ENCODE measurements at regions not wholly inside any gene's neighbourhood (a gene's known extent, or its start where the extent isn't known, plus 50 kb on each side); places are given as distances from the start of the nearest gene placed in this dataset.
A peak's percentile ranks its signal among the peaks of the same experiment; 100 is the strongest.

DNA sequence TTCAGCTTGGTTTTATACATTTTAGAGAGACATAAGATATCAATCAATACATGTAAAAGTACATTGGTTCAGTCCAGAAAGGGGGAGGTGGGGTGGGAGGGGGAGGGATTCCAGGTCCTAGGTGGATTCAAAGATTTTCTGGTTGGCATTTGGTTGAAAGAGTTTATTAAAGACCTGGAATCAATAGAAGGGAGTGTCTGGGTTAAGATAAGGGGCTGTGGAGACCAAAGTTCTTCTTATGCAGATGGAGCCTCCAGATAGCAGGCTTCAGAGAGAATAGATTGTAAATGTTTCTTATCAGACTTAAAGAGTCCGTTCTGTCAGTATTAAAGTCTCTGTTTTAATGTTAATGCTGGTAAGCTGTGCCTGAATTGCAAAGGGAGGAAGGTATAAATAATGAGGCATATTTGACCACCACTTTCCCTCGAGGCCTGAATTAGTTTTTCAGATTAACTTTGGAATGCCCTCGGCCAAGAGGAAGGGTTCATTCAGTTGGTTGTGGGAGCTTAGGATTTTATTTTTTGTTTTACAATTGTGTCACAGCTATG is 169.9 kb downstream of the AASDH start:
- ChIA-PET CTCF (ENCODE audit: low intra/inter-chr PET ratio, low total read pairs) (no interaction called here), POLR2A (no interaction called here)
- no peaks in the 10 kb centered on the region for H3K36me3 ChIP-seq (replicated peaks in 1 of 2; ENCODE audit: control insufficient read depth in 1 of 2, insufficient read depth in 2 of 2, low read length in 2 of 2)
- DNase-seq (ENCODE audit: low spot score) (peak; percentile 42), ATAC-seq (peak; percentile 21; the same call in 2 of the 3 replicates), FAIRE-seq (no peak)
- no peaks in the 10 kb centered on the region for H3K9me3 ChIP-seq (ENCODE audit: low read length)
- 23% methylated on average over 3 of the region's 3 CpGs for WGBS (ENCODE audit: low lambda C conversion rate)
- H3K9ac ChIP-seq (ENCODE audit: insufficient read depth, low read depth, low read length): no peak overlapping the region
- no peaks in the 10 kb centered on the region for H3K79me2 ChIP-seq (ENCODE audit: insufficient read depth, low read length)
- intact Hi-C loops (cut with micrococcal nuclease; ENCODE audit: unreplicated experiment) (no loop called here), in situ Hi-C loops (cut with HindIII; ENCODE audit: extremely low pct_ligation_motif_present, low pct_unique_long_range_greater_than_20kb) (no loop called here)
- no peak overlapping the region for H2AFZ ChIP-seq (ENCODE audit: low read length)
- H3K4me3 ChIP-seq (replicated peaks in 1 of 3; ENCODE audit: insufficient read depth in 1 of 3, low read depth in 2 of 3, low read length in 3 of 3): no peak overlapping the region
- no TSS peak for BruUV-seq (replicated peaks)
- H3K4me2 ChIP-seq (ENCODE audit: low read depth, low read length): peak overlapping the region; percentile 33; the same call in 1 of the 2 replicates
- H3K27ac ChIP-seq (ENCODE audit: extremely low read length, insufficient read depth, low read length): peak overlapping the region; percentile 9
- H4K20me1 ChIP-seq (ENCODE audit: insufficient read depth, low read length): no peaks in the 10 kb centered on the region
- peaks cover 52% of the 10 kb centered on the region for H3K4me1 ChIP-seq (ENCODE audit: insufficient read depth, low read length)
- no peaks in the 10 kb centered on the region for H3K27me3 ChIP-seq (ENCODE audit: control insufficient read depth in 1 of 2, insufficient read depth in 2 of 2, low read length in 2 of 2)
- TF ChIP-seq ZNF260 (CRISPR knock-in tag; IDR thresholded peaks at IDR 0.05; ENCODE audit: borderline replicate concordance, low read depth) (no peak), EP300 (IDR thresholded peaks at IDR 0.05; ENCODE audit: low read depth in 2 of 2, low read length in 2 of 2) (peak in 1 of 2 experiments; percentile 22; a peak in 1 of 4 replicates), EP300 (CRISPR knock-in tag; IDR thresholded peaks at IDR 0.05; ENCODE audit: borderline replicate concordance) (no peak), ZFP37 (CRISPR knock-in tag; IDR thresholded peaks at IDR 0.05; ENCODE audit: borderline replicate concordance) (no peak), HNRNPL (IDR thresholded peaks at IDR 0.05; ENCODE audit: low read depth, low read length) (no peak), ZNF788 (CRISPR knock-in tag; IDR thresholded peaks at IDR 0.05; ENCODE audit: borderline replicate concordance) (no peak), ZNF749 (CRISPR knock-in tag; IDR thresholded peaks at IDR 0.05; ENCODE audit: borderline replicate concordance) (no peak), SOX6 (IDR thresholded peaks at IDR 0.05) (no peak), SOX6 (CRISPR knock-in tag; IDR thresholded peaks at IDR 0.05) (0 out of 2 replicates have a peak, but pooled peaks have one; percentile 24), ONECUT2 (CRISPR knock-in tag; IDR thresholded peaks at IDR 0.05) (peak; percentile 87), HOXA3 (CRISPR knock-in tag; IDR thresholded peaks at IDR 0.05) (no peak), TBP (CRISPR knock-in tag; IDR thresholded peaks at IDR 0.05) (no peak)
- TF ChIP-seq, protein P1, sequence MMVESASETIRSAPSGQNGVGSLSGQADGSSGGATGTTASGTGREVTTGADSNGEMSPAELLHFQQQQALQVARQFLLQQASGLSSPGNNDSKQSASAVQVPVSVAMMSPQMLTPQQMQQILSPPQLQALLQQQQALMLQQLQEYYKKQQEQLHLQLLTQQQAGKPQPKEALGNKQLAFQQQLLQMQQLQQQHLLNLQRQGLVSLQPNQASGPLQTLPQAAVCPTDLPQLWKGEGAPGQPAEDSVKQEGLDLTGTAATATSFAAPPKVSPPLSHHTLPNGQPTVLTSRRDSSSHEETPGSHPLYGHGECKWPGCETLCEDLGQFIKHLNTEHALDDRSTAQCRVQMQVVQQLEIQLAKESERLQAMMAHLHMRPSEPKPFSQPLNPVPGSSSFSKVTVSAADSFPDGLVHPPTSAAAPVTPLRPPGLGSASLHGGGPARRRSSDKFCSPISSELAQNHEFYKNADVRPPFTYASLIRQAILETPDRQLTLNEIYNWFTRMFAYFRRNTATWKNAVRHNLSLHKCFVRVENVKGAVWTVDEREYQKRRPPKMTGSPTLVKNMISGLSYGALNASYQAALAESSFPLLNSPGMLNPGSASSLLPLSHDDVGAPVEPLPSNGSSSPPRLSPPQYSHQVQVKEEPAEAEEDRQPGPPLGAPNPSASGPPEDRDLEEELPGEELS (CRISPR knock-in tag; IDR thresholded peaks at IDR 0.05): 0 out of 2 replicates have a peak, but pooled peaks have one; percentile 27
- TF ChIP-seq, protein P2, sequence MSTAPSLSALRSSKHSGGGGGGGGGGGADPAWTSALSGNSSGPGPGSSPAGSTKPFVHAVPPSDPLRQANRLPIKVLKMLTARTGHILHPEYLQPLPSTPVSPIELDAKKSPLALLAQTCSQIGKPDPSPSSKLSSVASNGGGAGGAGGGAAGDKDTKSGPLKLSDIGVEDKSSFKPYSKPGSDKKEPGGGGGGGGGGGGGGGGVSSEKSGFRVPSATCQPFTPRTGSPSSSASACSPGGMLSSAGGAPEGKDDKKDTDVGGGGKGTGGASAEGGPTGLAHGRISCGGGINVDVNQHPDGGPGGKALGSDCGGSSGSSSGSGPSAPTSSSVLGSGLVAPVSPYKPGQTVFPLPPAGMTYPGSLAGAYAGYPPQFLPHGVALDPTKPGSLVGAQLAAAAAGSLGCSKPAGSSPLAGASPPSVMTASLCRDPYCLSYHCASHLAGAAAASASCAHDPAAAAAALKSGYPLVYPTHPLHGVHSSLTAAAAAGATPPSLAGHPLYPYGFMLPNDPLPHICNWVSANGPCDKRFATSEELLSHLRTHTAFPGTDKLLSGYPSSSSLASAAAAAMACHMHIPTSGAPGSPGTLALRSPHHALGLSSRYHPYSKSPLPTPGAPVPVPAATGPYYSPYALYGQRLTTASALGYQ (CRISPR knock-in tag; IDR thresholded peaks at IDR 0.05): no peak
- TF ChIP-seq, protein P3, sequence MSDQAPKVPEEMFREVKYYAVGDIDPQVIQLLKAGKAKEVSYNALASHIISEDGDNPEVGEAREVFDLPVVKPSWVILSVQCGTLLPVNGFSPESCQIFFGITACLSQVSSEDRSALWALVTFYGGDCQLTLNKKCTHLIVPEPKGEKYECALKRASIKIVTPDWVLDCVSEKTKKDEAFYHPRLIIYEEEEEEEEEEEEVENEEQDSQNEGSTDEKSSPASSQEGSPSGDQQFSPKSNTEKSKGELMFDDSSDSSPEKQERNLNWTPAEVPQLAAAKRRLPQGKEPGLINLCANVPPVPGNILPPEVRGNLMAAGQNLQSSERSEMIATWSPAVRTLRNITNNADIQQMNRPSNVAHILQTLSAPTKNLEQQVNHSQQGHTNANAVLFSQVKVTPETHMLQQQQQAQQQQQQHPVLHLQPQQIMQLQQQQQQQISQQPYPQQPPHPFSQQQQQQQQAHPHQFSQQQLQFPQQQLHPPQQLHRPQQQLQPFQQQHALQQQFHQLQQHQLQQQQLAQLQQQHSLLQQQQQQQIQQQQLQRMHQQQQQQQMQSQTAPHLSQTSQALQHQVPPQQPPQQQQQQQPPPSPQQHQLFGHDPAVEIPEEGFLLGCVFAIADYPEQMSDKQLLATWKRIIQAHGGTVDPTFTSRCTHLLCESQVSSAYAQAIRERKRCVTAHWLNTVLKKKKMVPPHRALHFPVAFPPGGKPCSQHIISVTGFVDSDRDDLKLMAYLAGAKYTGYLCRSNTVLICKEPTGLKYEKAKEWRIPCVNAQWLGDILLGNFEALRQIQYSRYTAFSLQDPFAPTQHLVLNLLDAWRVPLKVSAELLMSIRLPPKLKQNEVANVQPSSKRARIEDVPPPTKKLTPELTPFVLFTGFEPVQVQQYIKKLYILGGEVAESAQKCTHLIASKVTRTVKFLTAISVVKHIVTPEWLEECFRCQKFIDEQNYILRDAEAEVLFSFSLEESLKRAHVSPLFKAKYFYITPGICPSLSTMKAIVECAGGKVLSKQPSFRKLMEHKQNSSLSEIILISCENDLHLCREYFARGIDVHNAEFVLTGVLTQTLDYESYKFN (CRISPR knock-in tag; conservative IDR thresholded peaks at IDR 0.05): peak; percentile 55; the same call in 1 of the 2 replicates
- TF ChIP-seq, protein P4, sequence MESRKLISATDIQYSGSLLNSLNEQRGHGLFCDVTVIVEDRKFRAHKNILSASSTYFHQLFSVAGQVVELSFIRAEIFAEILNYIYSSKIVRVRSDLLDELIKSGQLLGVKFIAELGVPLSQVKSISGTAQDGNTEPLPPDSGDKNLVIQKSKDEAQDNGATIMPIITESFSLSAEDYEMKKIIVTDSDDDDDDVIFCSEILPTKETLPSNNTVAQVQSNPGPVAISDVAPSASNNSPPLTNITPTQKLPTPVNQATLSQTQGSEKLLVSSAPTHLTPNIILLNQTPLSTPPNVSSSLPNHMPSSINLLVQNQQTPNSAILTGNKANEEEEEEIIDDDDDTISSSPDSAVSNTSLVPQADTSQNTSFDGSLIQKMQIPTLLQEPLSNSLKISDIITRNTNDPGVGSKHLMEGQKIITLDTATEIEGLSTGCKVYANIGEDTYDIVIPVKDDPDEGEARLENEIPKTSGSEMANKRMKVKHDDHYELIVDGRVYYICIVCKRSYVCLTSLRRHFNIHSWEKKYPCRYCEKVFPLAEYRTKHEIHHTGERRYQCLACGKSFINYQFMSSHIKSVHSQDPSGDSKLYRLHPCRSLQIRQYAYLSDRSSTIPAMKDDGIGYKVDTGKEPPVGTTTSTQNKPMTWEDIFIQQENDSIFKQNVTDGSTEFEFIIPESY (CRISPR knock-in tag; IDR thresholded peaks at IDR 0.05): no peak

Data from HepG2 (cell line).